ENCODE measurements at regions not wholly inside any gene's neighbourhood (a gene's known extent, or its start where the extent isn't known, plus 50 kb on each side); places are given as distances from the start of the nearest gene placed in this dataset.

DNA sequence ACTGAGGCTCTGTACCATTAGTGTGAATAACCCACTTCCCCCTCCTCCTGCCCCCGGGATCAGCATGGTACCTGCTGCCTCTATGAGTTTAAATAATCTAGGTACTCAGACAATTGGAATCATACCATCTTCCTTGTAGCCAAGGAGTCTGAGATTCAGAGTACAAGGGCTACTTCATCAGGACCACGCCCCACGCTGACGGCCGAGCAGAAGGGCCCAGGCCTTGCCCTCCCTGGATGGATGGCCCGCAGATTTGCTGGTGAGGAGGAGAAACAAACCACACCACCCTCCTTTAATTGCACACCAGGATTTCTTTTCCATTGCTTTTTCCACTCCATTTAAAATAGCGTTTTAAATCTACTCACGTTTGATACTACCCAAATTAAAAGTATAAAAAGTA is 649.9 kb upstream of the ADARB2 start:
- Mint-ChIP-seq H3K27me3 (ENCODE audit: insufficient read depth, unreplicated experiment) (no peaks in the 10 kb centered on the region), H3K4me3 (ENCODE audit: unreplicated experiment) (no peak overlapping the region), H3K27ac (ENCODE audit: low read depth, unreplicated experiment) (no peak overlapping the region), H3K36me3 (ENCODE audit: insufficient read depth, unreplicated experiment) (no peaks in the 10 kb centered on the region), H3K4me1 (ENCODE audit: insufficient read depth, unreplicated experiment) (no peaks in the 10 kb centered on the region), H3K9me3 (ENCODE audit: unreplicated experiment) (peaks cover 10% of the 10 kb centered on the region)
- POLR2A ChIA-PET = no interaction called here
- BruUV-seq (replicated peaks) = no TSS peak
- CTCF ChIA-PET = interaction anchor here (0.5 to 0.8 kb wide), 2 partner anchors 11 to 78 kb away, joined by 3 read pairs; no protein-coding TSS in a partner anchor
- intact Hi-C loops (cut with micrococcal nuclease) = no loop called here
- no peak for DNase-seq (ENCODE audit: unreplicated experiment)
- TF ChIP-seq, protein P1, sequence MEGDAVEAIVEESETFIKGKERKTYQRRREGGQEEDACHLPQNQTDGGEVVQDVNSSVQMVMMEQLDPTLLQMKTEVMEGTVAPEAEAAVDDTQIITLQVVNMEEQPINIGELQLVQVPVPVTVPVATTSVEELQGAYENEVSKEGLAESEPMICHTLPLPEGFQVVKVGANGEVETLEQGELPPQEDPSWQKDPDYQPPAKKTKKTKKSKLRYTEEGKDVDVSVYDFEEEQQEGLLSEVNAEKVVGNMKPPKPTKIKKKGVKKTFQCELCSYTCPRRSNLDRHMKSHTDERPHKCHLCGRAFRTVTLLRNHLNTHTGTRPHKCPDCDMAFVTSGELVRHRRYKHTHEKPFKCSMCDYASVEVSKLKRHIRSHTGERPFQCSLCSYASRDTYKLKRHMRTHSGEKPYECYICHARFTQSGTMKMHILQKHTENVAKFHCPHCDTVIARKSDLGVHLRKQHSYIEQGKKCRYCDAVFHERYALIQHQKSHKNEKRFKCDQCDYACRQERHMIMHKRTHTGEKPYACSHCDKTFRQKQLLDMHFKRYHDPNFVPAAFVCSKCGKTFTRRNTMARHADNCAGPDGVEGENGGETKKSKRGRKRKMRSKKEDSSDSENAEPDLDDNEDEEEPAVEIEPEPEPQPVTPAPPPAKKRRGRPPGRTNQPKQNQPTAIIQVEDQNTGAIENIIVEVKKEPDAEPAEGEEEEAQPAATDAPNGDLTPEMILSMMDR (IDR thresholded peaks at IDR 0.05; ENCODE audit: unreplicated experiment) = no peak

DNA sequence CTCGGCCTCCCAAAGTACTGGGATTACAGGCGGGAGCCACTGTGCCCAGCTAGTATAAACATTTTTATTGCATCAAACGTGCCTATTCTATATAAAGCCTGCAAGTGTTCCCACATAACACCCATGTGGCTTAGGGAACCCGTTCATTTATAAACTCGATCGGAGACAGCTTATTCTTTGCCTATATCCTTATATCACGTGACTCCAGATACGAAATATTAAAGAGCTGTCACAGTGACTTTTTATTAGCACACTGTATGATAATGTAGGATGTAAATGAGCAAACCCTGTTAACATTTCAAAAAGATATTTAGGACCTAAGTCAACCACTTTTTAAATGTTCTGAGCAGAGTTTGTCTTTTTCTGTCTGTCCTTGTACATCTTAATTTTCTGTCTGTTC is 642.9 kb upstream of the ADARB2 start:
- Mint-ChIP-seq H3K27ac (ENCODE audit: low read depth, unreplicated experiment) (no peak overlapping the region), H3K4me1 (ENCODE audit: insufficient read depth, unreplicated experiment) (no peaks in the 10 kb centered on the region), H3K27me3 (ENCODE audit: insufficient read depth, unreplicated experiment) (no peaks in the 10 kb centered on the region), H3K36me3 (ENCODE audit: insufficient read depth, unreplicated experiment) (no peaks in the 10 kb centered on the region), H3K9me3 (ENCODE audit: unreplicated experiment) (peaks cover 10% of the 10 kb centered on the region), H3K4me3 (ENCODE audit: unreplicated experiment) (no peak overlapping the region)
- TF ChIP-seq, protein P1 (IDR thresholded peaks at IDR 0.05; ENCODE audit: unreplicated experiment) = no peak
- intact Hi-C loops (cut with micrococcal nuclease) = no loop called here
- DNase-seq (ENCODE audit: unreplicated experiment) = no peak
- no TSS peak for BruUV-seq (replicated peaks)
- ChIA-PET CTCF (no interaction called here), POLR2A (no interaction called here)

GRCh38 chr10:2367083-2367482 is 629.8 kb upstream of the ADARB2 start:
- peaks cover 7% of the 10 kb centered on the region for H3K9me3 Mint-ChIP-seq (ENCODE audit: unreplicated experiment)
- POLR2A ChIA-PET = no interaction called here
- no peaks in the 10 kb centered on the region for H3K27me3 Mint-ChIP-seq (ENCODE audit: insufficient read depth, unreplicated experiment)
- TF ChIP-seq, protein P1 (IDR thresholded peaks at IDR 0.05; ENCODE audit: unreplicated experiment) = no peak
- CTCF ChIA-PET = no interaction called here
- H3K27ac Mint-ChIP-seq (ENCODE audit: low read depth, unreplicated experiment) = no peak overlapping the region
- BruUV-seq (replicated peaks) = no TSS peak
- H3K4me1 Mint-ChIP-seq (ENCODE audit: insufficient read depth, unreplicated experiment) = no peaks in the 10 kb centered on the region
- no peaks in the 10 kb centered on the region for H3K36me3 Mint-ChIP-seq (ENCODE audit: insufficient read depth, unreplicated experiment)
- DNase-seq (ENCODE audit: unreplicated experiment) = no peak
- H3K4me3 Mint-ChIP-seq (ENCODE audit: unreplicated experiment) = no peak overlapping the region
- intact Hi-C loops (cut with micrococcal nuclease) = no loop called here

- H3K27ac Mint-ChIP-seq (ENCODE audit: low read depth, unreplicated experiment) = no peak overlapping the region
- TF ChIP-seq, protein P1 (IDR thresholded peaks at IDR 0.05; ENCODE audit: unreplicated experiment) = no peak
- no TSS peak for BruUV-seq (replicated peaks)
- no peaks in the 10 kb centered on the region for H3K4me1 Mint-ChIP-seq (ENCODE audit: insufficient read depth, unreplicated experiment)
- no peaks in the 10 kb centered on the region for H3K36me3 Mint-ChIP-seq (ENCODE audit: insufficient read depth, unreplicated experiment)
- intact Hi-C loops (cut with micrococcal nuclease) = no loop called here
- DNase-seq (ENCODE audit: unreplicated experiment) = no peak
- peaks cover 7% of the 10 kb centered on the region for H3K9me3 Mint-ChIP-seq (ENCODE audit: unreplicated experiment)
- POLR2A ChIA-PET = no interaction called here
- H3K27me3 Mint-ChIP-seq (ENCODE audit: insufficient read depth, unreplicated experiment) = no peaks in the 10 kb centered on the region
- no peak overlapping the region for H3K4me3 Mint-ChIP-seq (ENCODE audit: unreplicated experiment)
- CTCF ChIA-PET = no interaction called here
These were observed 629.1 kb upstream of the ADARB2 start for GRCh38 chr10:2366264-2366931.

Data from MCF 10A (cell line).